ENCODE measurements at regions not wholly inside any gene's neighbourhood (a gene's known extent, or its start where the extent isn't known, plus 50 kb on each side); places are given as distances from the start of the nearest gene placed in this dataset.

DNA sequence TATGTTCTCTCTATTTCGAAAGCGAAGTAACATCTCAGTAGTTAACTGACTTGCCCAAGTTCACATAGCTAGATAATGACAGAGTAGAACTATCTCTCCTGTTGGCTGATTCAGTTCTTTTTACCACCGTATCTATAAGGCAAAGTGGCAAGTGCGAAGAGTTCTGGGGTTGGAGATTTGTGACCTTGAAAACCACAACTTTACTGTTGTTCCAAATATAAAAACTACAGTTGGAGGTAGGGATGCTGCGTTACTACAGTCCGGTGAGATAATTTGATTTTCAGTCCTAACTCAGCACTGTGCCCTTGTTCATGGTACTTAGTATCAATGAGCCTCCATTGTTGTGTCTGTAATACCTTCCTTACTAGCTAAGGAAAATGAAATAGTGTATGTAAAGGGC, 71.2 kb upstream of the GOLGA8B start (continued):
- TF ChIP-seq, protein P1, sequence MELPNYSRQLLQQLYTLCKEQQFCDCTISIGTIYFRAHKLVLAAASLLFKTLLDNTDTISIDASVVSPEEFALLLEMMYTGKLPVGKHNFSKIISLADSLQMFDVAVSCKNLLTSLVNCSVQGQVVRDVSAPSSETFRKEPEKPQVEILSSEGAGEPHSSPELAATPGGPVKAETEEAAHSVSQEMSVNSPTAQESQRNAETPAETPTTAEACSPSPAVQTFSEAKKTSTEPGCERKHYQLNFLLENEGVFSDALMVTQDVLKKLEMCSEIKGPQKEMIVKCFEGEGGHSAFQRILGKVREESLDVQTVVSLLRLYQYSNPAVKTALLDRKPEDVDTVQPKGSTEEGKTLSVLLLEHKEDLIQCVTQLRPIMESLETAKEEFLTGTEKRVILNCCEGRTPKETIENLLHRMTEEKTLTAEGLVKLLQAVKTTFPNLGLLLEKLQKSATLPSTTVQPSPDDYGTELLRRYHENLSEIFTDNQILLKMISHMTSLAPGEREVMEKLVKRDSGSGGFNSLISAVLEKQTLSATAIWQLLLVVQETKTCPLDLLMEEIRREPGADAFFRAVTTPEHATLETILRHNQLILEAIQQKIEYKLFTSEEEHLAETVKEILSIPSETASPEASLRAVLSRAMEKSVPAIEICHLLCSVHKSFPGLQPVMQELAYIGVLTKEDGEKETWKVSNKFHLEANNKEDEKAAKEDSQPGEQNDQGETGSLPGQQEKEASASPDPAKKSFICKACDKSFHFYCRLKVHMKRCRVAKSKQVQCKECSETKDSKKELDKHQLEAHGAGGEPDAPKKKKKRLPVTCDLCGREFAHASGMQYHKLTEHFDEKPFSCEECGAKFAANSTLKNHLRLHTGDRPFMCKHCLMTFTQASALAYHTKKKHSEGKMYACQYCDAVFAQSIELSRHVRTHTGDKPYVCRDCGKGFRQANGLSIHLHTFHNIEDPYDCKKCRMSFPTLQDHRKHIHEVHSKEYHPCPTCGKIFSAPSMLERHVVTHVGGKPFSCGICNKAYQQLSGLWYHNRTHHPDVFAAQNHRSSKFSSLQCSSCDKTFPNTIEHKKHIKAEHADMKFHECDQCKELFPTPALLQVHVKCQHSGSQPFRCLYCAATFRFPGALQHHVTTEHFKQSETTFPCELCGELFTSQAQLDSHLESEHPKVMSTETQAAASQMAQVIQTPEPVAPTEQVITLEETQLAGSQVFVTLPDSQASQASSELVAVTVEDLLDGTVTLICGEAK (IDR thresholded peaks at IDR 0.05): no peak; the same call in 1 of the 2 replicates
- TF ChIP-seq, protein P1 (CRISPR knock-in tag; IDR thresholded peaks at IDR 0.05): no peak
- TF ChIP-seq, protein P2, sequence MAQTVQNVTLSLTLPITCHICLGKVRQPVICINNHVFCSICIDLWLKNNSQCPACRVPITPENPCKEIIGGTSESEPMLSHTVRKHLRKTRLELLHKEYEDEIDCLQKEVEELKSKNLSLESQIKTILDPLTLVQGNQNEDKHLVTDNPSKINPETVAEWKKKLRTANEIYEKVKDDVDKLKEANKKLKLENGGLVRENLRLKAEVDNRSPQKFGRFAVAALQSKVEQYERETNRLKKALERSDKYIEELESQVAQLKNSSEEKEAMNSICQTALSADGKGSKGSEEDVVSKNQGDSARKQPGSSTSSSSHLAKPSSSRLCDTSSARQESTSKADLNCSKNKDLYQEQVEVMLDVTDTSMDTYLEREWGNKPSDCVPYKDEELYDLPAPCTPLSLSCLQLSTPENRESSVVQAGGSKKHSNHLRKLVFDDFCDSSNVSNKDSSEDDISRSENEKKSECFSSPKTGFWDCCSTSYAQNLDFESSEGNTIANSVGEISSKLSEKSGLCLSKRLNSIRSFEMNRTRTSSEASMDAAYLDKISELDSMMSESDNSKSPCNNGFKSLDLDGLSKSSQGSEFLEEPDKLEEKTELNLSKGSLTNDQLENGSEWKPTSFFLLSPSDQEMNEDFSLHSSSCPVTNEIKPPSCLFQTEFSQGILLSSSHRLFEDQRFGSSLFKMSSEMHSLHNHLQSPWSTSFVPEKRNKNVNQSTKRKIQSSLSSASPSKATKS (CRISPR knock-in tag; IDR thresholded peaks at IDR 0.05): no peak
- TF ChIP-seq SOX6 (IDR thresholded peaks at IDR 0.05) (peak; percentile 45; the same call in 1 of the 2 replicates), NR2F6 (CRISPR knock-in tag; IDR thresholded peaks at IDR 0.05) (no peak), CHD1 (IDR thresholded peaks at IDR 0.05; ENCODE audit: low read length) (no peak), NONO (IDR thresholded peaks at IDR 0.05; ENCODE audit: low read depth in 2 of 2, low read length in 1 of 2) (no peak), BHLHE40 (IDR thresholded peaks at IDR 0.05; ENCODE audit: low read length) (no peak), STAT5A (IDR thresholded peaks at IDR 0.05; ENCODE audit: borderline replicate concordance, low read length) (0 out of 2 replicates have a peak, but pooled peaks have one; percentile 14), SMARCA4 (IDR thresholded peaks at IDR 0.05) (no peak), PRPF4 (IDR thresholded peaks at IDR 0.05; ENCODE audit: insufficient read depth, low read depth, low read length, poor library complexity, severe bottlenecking) (no peak), XRCC5 (IDR thresholded peaks at IDR 0.05; ENCODE audit: low read depth, low read length) (no peak), SRSF7 (optimal IDR thresholded peaks at IDR 0.05; ENCODE audit: low read depth, low read length) (no peak)
- TF ChIP-seq, protein P3, sequence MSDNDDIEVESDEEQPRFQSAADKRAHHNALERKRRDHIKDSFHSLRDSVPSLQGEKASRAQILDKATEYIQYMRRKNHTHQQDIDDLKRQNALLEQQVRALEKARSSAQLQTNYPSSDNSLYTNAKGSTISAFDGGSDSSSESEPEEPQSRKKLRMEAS (CRISPR knock-in tag; IDR thresholded peaks at IDR 0.05): no peak
- TF ChIP-seq, protein P4, sequence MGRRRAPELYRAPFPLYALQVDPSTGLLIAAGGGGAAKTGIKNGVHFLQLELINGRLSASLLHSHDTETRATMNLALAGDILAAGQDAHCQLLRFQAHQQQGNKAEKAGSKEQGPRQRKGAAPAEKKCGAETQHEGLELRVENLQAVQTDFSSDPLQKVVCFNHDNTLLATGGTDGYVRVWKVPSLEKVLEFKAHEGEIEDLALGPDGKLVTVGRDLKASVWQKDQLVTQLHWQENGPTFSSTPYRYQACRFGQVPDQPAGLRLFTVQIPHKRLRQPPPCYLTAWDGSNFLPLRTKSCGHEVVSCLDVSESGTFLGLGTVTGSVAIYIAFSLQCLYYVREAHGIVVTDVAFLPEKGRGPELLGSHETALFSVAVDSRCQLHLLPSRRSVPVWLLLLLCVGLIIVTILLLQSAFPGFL (CRISPR knock-in tag; IDR thresholded peaks at IDR 0.05): no peak
- TF ChIP-seq, protein P5, sequence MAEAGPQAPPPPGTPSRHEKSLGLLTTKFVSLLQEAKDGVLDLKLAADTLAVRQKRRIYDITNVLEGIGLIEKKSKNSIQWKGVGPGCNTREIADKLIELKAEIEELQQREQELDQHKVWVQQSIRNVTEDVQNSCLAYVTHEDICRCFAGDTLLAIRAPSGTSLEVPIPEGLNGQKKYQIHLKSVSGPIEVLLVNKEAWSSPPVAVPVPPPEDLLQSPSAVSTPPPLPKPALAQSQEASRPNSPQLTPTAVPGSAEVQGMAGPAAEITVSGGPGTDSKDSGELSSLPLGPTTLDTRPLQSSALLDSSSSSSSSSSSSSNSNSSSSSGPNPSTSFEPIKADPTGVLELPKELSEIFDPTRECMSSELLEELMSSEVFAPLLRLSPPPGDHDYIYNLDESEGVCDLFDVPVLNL (CRISPR knock-in tag; IDR thresholded peaks at IDR 0.05; ENCODE audit: low read depth): no peak
